ENCODE measurements at regions not wholly inside any gene's neighbourhood (a gene's known extent, or its start where the extent isn't known, plus 50 kb on each side); places are given as distances from the start of the nearest gene placed in this dataset.

GRCh38 chr9:118187408-118187807, 483.2 kb downstream of the TLR4 start:
- TF ChIP-seq ZC3H10 (CRISPR knock-in tag; IDR thresholded peaks at IDR 0.05) (no peak), TCF4 (CRISPR knock-in tag; IDR thresholded peaks at IDR 0.05; ENCODE audit: borderline replicate concordance) (no peak), ARNTL (CRISPR knock-in tag; IDR thresholded peaks at IDR 0.05; ENCODE audit: borderline replicate concordance, low read depth) (no peak), SNAI2 (CRISPR knock-in tag; IDR thresholded peaks at IDR 0.05) (no peak), ZNF565 (CRISPR knock-in tag; conservative IDR thresholded peaks at IDR 0.05; ENCODE audit: low read depth) (no peak), TSHZ2 (CRISPR knock-in tag; IDR thresholded peaks at IDR 0.05) (no peak), ESRRG (CRISPR knock-in tag; IDR thresholded peaks at IDR 0.05) (no peak), TOX (CRISPR knock-in tag; IDR thresholded peaks at IDR 0.05; ENCODE audit: borderline replicate concordance) (no peak), PPARA (CRISPR knock-in tag; IDR thresholded peaks at IDR 0.05; ENCODE audit: borderline replicate concordance) (no peak), ZNF70 (CRISPR knock-in tag; IDR thresholded peaks at IDR 0.05) (no peak), ZFP30 (CRISPR knock-in tag; IDR thresholded peaks at IDR 0.05) (no peak), CREB5 (CRISPR knock-in tag; IDR thresholded peaks at IDR 0.05; ENCODE audit: low read depth) (no peak)
- ATAC-seq: no peak

- no peak for ATAC-seq
- TF ChIP-seq ZFP3 (CRISPR knock-in tag; IDR thresholded peaks at IDR 0.05) (no peak), OSR1 (CRISPR knock-in tag; IDR thresholded peaks at IDR 0.05) (no peak), SNAI2 (CRISPR knock-in tag; IDR thresholded peaks at IDR 0.05) (no peak), ZNF8 (CRISPR knock-in tag; IDR thresholded peaks at IDR 0.05) (no peak), POU6F1 (CRISPR knock-in tag; IDR thresholded peaks at IDR 0.05; ENCODE audit: borderline replicate concordance, low read depth) (no peak), CSRNP3 (CRISPR knock-in tag; IDR thresholded peaks at IDR 0.05) (no peak), PATZ1 (CRISPR knock-in tag; IDR thresholded peaks at IDR 0.05; ENCODE audit: borderline replicate concordance) (no peak), PPARA (CRISPR knock-in tag; IDR thresholded peaks at IDR 0.05; ENCODE audit: borderline replicate concordance) (no peak), ZC3H10 (CRISPR knock-in tag; IDR thresholded peaks at IDR 0.05) (no peak), GLIS3 (CRISPR knock-in tag; IDR thresholded peaks at IDR 0.05) (no peak), RARB (CRISPR knock-in tag; IDR thresholded peaks at IDR 0.05) (no peak)
Observed at GRCh38 chr9:118189615-118190014, 485.4 kb downstream of the TLR4 start.

GRCh38 chr9:118192807-118193206, 488.6 kb downstream of the TLR4 start:
- TF ChIP-seq PPARA (CRISPR knock-in tag; IDR thresholded peaks at IDR 0.05; ENCODE audit: borderline replicate concordance): no peak
- TF ChIP-seq CSRNP3 (CRISPR knock-in tag; IDR thresholded peaks at IDR 0.05): no peak
- TF ChIP-seq ZFP3 (CRISPR knock-in tag; IDR thresholded peaks at IDR 0.05): no peak
- no peak for TF ChIP-seq TCF4 (CRISPR knock-in tag; IDR thresholded peaks at IDR 0.05; ENCODE audit: borderline replicate concordance)
- no peak for TF ChIP-seq CSDC2 (CRISPR knock-in tag; IDR thresholded peaks at IDR 0.05)
- TF ChIP-seq POU6F1 (CRISPR knock-in tag; IDR thresholded peaks at IDR 0.05; ENCODE audit: borderline replicate concordance, low read depth): no peak
- no peak for TF ChIP-seq TOX (CRISPR knock-in tag; IDR thresholded peaks at IDR 0.05; ENCODE audit: borderline replicate concordance)
- no peak for ATAC-seq
